ENCODE measurements at regions not wholly inside any gene's neighbourhood (a gene's known extent, or its start where the extent isn't known, plus 50 kb on each side); places are given as distances from the start of the nearest gene placed in this dataset.

- no peaks in the 10 kb centered on the region for H3K27me3 ChIP-seq (ENCODE audit: insufficient read depth, low read length)
- DNase-seq: no peak
Measured at GRCh38 chr2:16821692-16822091, 156.1 kb upstream of the CYRIA start.

More at GRCh38 chr2:16821692-16822091, 156.1 kb upstream of the CYRIA start:
- H3K4me1 ChIP-seq (ENCODE audit: insufficient read depth, low read length): no peaks in the 10 kb centered on the region
- no peak overlapping the region for H3K9ac ChIP-seq (ENCODE audit: extremely low read depth, insufficient read length, low read length)
- H3T11ph ChIP-seq (ENCODE audit: low read length): no peak overlapping the region
- no peak overlapping the region for H3K4ac ChIP-seq (ENCODE audit: low read depth, low read length)
- Mint-ChIP-seq H3K4me1 (peaks cover 2 to 3% of the 10 kb centered on the region in 2 experiments; a peak in 3 of 4 replicates), H3K27me3 (ENCODE audit: low read depth) (peaks cover 2% of the 10 kb centered on the region; the same call in 1 of the 2 replicates), H3K9me3 (no peaks in the 10 kb centered on the region), H3K27ac (no peak overlapping the region), H3K4me3 (no peak overlapping the region), H3K36me3 (ENCODE audit: insufficient read depth in 1 of 3, low read depth in 3 of 3) (no peaks in the 10 kb centered on the region)
- H2AK5ac ChIP-seq (ENCODE audit: insufficient read length, low read length): no peak overlapping the region
- H3K23ac ChIP-seq (ENCODE audit: insufficient read length, low read depth, low read length): no peak overlapping the region
- no peak overlapping the region for H2BK120ac ChIP-seq (ENCODE audit: low read depth, low read length, poor library complexity, severe bottlenecking)
- H2BK20ac ChIP-seq (ENCODE audit: low read depth, low read length, poor library complexity, severe bottlenecking): no peak overlapping the region
- no peak overlapping the region for H3K56ac ChIP-seq (ENCODE audit: insufficient read length, low read depth, low read length)
- no peak overlapping the region for H2BK5ac ChIP-seq (ENCODE audit: insufficient read length, low read length)
- H2BK12ac ChIP-seq (ENCODE audit: insufficient read length, low read depth, low read length): no peak overlapping the region
- no peak overlapping the region for H3K4me2 ChIP-seq (ENCODE audit: insufficient read depth, insufficient read length, low read length)
- H3K79me1 ChIP-seq (ENCODE audit: insufficient read depth, low read depth, low read length, poor library complexity, severe bottlenecking): no peaks in the 10 kb centered on the region
- H3K18ac ChIP-seq (ENCODE audit: insufficient read length, low read depth, low read length): no peak overlapping the region
- H4K91ac ChIP-seq (ENCODE audit: insufficient read length, low read depth, low read length): no peak overlapping the region
- H4K5ac ChIP-seq (ENCODE audit: insufficient read length, low read depth, low read length): no peak overlapping the region
- no peaks in the 10 kb centered on the region for H3K23me2 ChIP-seq (ENCODE audit: insufficient read length, low read depth, low read length, poor library complexity, severe bottlenecking)
- no peak overlapping the region for H3K14ac ChIP-seq (ENCODE audit: insufficient read depth, low read length)
- no CpG with 5 or more reads among the region's 2 CpGs for WGBS (ENCODE audit: extremely low coverage, insufficient read length, low lambda C conversion rate)
- H3K27ac ChIP-seq (ENCODE audit: insufficient read length, low read depth, low read length): no peak overlapping the region
- H2BK15ac ChIP-seq (ENCODE audit: low read depth, low read length): no peak overlapping the region
- no peaks in the 10 kb centered on the region for H3K79me2 ChIP-seq (ENCODE audit: insufficient read depth, low read length)
- H4K8ac ChIP-seq (replicated peaks; ENCODE audit: insufficient read length, low read depth, low read length): no peak overlapping the region
- no peaks in the 10 kb centered on the region for H3K9me3 ChIP-seq (ENCODE audit: control insufficient read depth, low read depth, low read length)
- no peak for TF ChIP-seq CTCF (conservative IDR thresholded peaks at IDR 0.05)
- H2AFZ ChIP-seq (ENCODE audit: low read length): no peak overlapping the region
- no peaks in the 10 kb centered on the region for H4K20me1 ChIP-seq (ENCODE audit: control insufficient read depth, insufficient read depth, insufficient read length)

Data from H9 (cell line).